CD14-positive monocyte (primary cell): ENCODE measurements at regions not wholly inside any gene's neighbourhood (a gene's known extent, or its start where the extent isn't known, plus 50 kb on each side); places are given as distances from the start of the nearest gene placed in this dataset.

Experiments
- DNase-seq, 3 donors: peaks; one replicate each; pipeline ENCODE4 v3.0.0-alpha.2; 2011 to 2022
- H2AFZ ChIP-seq: 2 replicates; pipeline ENCODE4 v1.6.0; 2012; ENCODE audit warnings: mild to moderate bottlenecking, low read depth, low read length, inconsistent platforms; ENCODE audit not compliant: insufficient read depth, poor library complexity, severe bottlenecking
- H3K27ac ChIP-seq, 2 donors: 1 replicate in 1 of 2; 2 replicates in 1 of 2; pipeline ENCODE4 v1.5.1; 2012 to 2013; ENCODE audit warnings: low read length in 2 of 2, control low read depth in 1 of 2, inconsistent platforms in 1 of 2, low read depth in 1 of 2, mild to moderate bottlenecking in 1 of 2
- H3K27me3 ChIP-seq, 2 donors: one replicate each; pipeline versions ENCODE4 v1.6.0 to v1.6.1; 2011 to 2013; ENCODE audit warnings: low read length in 2 of 2; ENCODE audit not compliant: control insufficient read depth in 2 of 2, insufficient read depth in 2 of 2
- H3K36me3 ChIP-seq, 2 donors: replicated peaks in 1 of 2; 1 replicate in 1 of 2; 2 replicates in 1 of 2; pipeline versions ENCODE4 v1.5.1 to v1.6.1; 2012 to 2013; ENCODE audit warnings: low read length in 2 of 2, control low read depth in 1 of 2, inconsistent platforms in 1 of 2, mild to moderate bottlenecking in 1 of 2; ENCODE audit not compliant: insufficient read depth in 2 of 2, control insufficient read depth in 1 of 2
- H3K4me1 ChIP-seq, 2 donors: 1 replicate in 1 of 2; 2 replicates in 1 of 2; pipeline versions ENCODE4 v1.5.1 to v1.6.1; 2012 to 2013; ENCODE audit warnings: low read length in 2 of 2, control low read depth in 1 of 2, inconsistent platforms in 1 of 2, mild to moderate bottlenecking in 1 of 2, moderate library complexity in 1 of 2; ENCODE audit not compliant: insufficient read depth in 2 of 2, control insufficient read depth in 1 of 2
- H3K4me2 ChIP-seq: replicated peaks from 2 replicates; pipeline ENCODE3; 2012; ENCODE audit warnings: low read length, moderate library complexity, mild to moderate bottlenecking; ENCODE audit not compliant: poor library complexity, severe bottlenecking; ENCODE audit errors: extremely low read depth
- H3K4me3 ChIP-seq, 3 experiments: fragments of 200-600 bp in 1 of 3; sonication (generic) in 1 of 3; replicated peaks in 1 of 3; 1 replicate in 2 of 3; 2 replicates in 1 of 3; pipeline ENCODE4 v1.5.1; 2011 to 2013; ENCODE audit warnings: low read length in 3 of 3, mild to moderate bottlenecking in 3 of 3, control low read depth in 2 of 3, low read depth in 2 of 3, inconsistent platforms in 1 of 3, moderate library complexity in 1 of 3
- H3K79me2 ChIP-seq: 2 replicates; pipeline ENCODE4 v1.6.0; 2012; ENCODE audit warnings: mild to moderate bottlenecking, control low read depth, inconsistent platforms, low read length, moderate library complexity; ENCODE audit not compliant: insufficient read depth
- H3K9ac ChIP-seq: 2 replicates; pipeline ENCODE4 v1.6.0; 2017; ENCODE audit warnings: low read length, mild to moderate bottlenecking; ENCODE audit not compliant: insufficient read depth, poor library complexity, severe bottlenecking
- H3K9me3 ChIP-seq, 2 donors: replicated peaks in 1 of 2; 1 replicate in 1 of 2; 2 replicates in 1 of 2; pipeline versions ENCODE4 v1.5.1 to v1.6.1; 2012 to 2013; ENCODE audit warnings: low read length in 2 of 2, control low read depth in 1 of 2; ENCODE audit not compliant: control insufficient read depth in 1 of 2, insufficient read depth in 1 of 2
- H4K20me1 ChIP-seq: 2 replicates; pipeline ENCODE4 v1.6.0; 2012; ENCODE audit warnings: mild to moderate bottlenecking, low read length, control low read depth, moderate library complexity; ENCODE audit not compliant: insufficient read depth
- H3K27ac Mint-ChIP-seq, 7 donors: one replicate each; pipeline ENCODE4 v1.8.0; 2020; ENCODE audit warnings: mild to moderate bottlenecking in 7 of 7, mixed read lengths in 7 of 7, moderate library complexity in 6 of 7, inconsistent platforms in 2 of 7
- H3K27me3 Mint-ChIP-seq, 3 donors: one replicate each; pipeline ENCODE4 v1.8.0; 2021 to 2022; ENCODE audit warnings: low read depth in 3 of 3, mild to moderate bottlenecking in 3 of 3, mixed read lengths in 3 of 3, moderate library complexity in 3 of 3, inconsistent platforms in 1 of 3
- H3K36me3 Mint-ChIP-seq, 2 donors: one replicate each; pipeline ENCODE4 v1.8.0; 2020; ENCODE audit warnings: mixed read lengths in 2 of 2, inconsistent platforms in 1 of 2, mild to moderate bottlenecking in 1 of 2
- H3K4me1 Mint-ChIP-seq: one replicate; pipeline ENCODE4 v1.8.0; 2020; ENCODE audit warnings: mild to moderate bottlenecking, mixed read lengths
- H3K4me3 Mint-ChIP-seq, 2 donors: one replicate each; pipeline ENCODE4 v1.8.0; 2020; ENCODE audit warnings: mild to moderate bottlenecking in 2 of 2, mixed read lengths in 2 of 2, moderate library complexity in 1 of 2
- H3K9me3 Mint-ChIP-seq, 7 donors: one replicate each; pipeline ENCODE4 v1.8.0; 2020 to 2022; ENCODE audit warnings: mixed read lengths in 7 of 7, mild to moderate bottlenecking in 6 of 7, moderate library complexity in 6 of 7, inconsistent platforms in 2 of 7
- WGBS: methylation state at CpG from one replicate; pipeline ENCODE4 v1.1.5; 2013; ENCODE audit warnings: missing lambda C conversion rate; ENCODE audit not compliant: insufficient coverage; 5-methylcytosine and 5-hydroxymethylcytosine counted together
- intact Hi-C, 2 donors: fragments of 100-400 bp; cut with micrococcal nuclease; formaldehyde crosslinking; loops; one replicate each; pipeline versions ENCODE4 v1.15.0 to v1.15.1; 2023
- TF ChIP-seq, protein P1 (sequence below): fragments of 200-600 bp; IDR thresholded peaks from one replicate; pipeline ENCODE4 v1.8.0; 2022; ENCODE audit warnings: antibody characterized with exemption, mild to moderate bottlenecking

DNA sequence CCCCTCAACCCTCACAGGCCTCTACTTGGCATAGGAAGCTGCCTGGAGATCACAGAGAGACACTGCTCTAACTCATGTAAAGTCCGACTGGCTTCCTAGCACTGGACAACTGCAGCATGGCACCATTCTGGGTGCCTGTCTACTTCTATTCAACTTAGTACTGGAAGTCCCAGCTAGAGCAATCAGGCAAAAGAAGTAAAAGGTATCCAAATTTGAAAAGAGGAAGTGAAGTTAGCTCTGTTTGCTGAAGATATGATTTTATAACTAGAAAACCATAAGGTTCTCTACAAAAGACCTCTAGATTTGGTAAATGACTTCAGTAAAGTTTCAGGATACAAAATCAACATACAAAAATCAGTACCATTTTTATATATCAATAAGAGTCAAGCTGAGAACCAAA, 1017.6 kb downstream of the PCDH9 start:
- Histone ChIP-seq H3K9ac (no peak overlapping the region), H3K4me1 (no peaks in the 10 kb centered on the region), H3K27me3 (no peaks in the 10 kb centered on the region), H2AFZ (no peak overlapping the region), H3K79me2 (no peaks in the 10 kb centered on the region), H3K27ac (no peak overlapping the region), H3K36me3 (no peaks in the 10 kb centered on the region), H3K4me2 (no peak overlapping the region), H3K9me3 (no peaks in the 10 kb centered on the region), H3K4me3 (no peak overlapping the region), H4K20me1 (no peaks in the 10 kb centered on the region)
- Mint-ChIP-seq H3K36me3 (no peaks in the 10 kb centered on the region), H3K4me1 (no peaks in the 10 kb centered on the region), H3K27me3 (no peaks in the 10 kb centered on the region), H3K4me3 (no peak overlapping the region), H3K27ac (no peak overlapping the region), H3K9me3 (peaks cover 0 to 10% (median 3%) of the 10 kb centered on the region in 7 donors)
- TF ChIP-seq, protein P1, sequence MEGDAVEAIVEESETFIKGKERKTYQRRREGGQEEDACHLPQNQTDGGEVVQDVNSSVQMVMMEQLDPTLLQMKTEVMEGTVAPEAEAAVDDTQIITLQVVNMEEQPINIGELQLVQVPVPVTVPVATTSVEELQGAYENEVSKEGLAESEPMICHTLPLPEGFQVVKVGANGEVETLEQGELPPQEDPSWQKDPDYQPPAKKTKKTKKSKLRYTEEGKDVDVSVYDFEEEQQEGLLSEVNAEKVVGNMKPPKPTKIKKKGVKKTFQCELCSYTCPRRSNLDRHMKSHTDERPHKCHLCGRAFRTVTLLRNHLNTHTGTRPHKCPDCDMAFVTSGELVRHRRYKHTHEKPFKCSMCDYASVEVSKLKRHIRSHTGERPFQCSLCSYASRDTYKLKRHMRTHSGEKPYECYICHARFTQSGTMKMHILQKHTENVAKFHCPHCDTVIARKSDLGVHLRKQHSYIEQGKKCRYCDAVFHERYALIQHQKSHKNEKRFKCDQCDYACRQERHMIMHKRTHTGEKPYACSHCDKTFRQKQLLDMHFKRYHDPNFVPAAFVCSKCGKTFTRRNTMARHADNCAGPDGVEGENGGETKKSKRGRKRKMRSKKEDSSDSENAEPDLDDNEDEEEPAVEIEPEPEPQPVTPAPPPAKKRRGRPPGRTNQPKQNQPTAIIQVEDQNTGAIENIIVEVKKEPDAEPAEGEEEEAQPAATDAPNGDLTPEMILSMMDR: no peak
- intact Hi-C loops: no loop called here
- DNase-seq: no peak
- WGBS: 67% methylated on average over 1 of the region's 1 CpG

DNA sequence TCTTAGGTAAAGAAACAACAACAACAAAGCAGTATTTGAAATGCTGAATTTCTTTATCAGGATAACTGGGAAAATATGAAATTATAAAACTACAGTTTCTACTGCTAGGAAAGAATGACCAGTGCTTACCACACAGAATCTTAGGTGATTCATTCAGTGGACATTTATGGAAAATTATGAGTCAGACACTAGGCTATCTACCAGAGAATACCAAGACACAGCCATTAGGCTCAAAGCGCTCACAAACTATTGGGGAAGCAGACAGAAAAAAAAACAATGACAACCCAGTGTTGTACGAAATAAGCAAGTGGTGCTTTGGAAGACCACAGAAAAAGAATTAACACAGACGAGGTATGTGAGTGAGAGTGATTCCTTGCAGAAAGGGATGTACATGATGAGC, 1019.5 kb downstream of the PCDH9 start:
- Histone ChIP-seq H2AFZ (no peak overlapping the region), H3K27ac (no peak overlapping the region), H3K4me3 (no peak overlapping the region), H3K4me2 (no peak overlapping the region), H3K36me3 (no peaks in the 10 kb centered on the region), H4K20me1 (no peaks in the 10 kb centered on the region), H3K4me1 (no peaks in the 10 kb centered on the region), H3K9ac (no peak overlapping the region), H3K79me2 (no peaks in the 10 kb centered on the region), H3K27me3 (no peaks in the 10 kb centered on the region), H3K9me3 (no peaks in the 10 kb centered on the region)
- no peak for DNase-seq
- Mint-ChIP-seq H3K36me3 (no peaks in the 10 kb centered on the region), H3K9me3 (peaks cover 0 to 6% (median 3%) of the 10 kb centered on the region in 7 donors), H3K27me3 (no peaks in the 10 kb centered on the region), H3K4me1 (no peaks in the 10 kb centered on the region), H3K4me3 (no peak overlapping the region), H3K27ac (no peak overlapping the region)
- 95% methylated on average over 2 of the region's 3 CpGs for WGBS
- intact Hi-C loops: no loop called here
- TF ChIP-seq, protein P1: no peak
